ENCODE measurements at regions not wholly inside any gene's neighbourhood (a gene's known extent, or its start where the extent isn't known, plus 50 kb on each side); places are given as distances from the start of the nearest gene placed in this dataset.

- no peak for TF ChIP-seq CTCF (IDR thresholded peaks at IDR 0.05; ENCODE audit: low read depth, low read length, poor library complexity, severe bottlenecking)
- no peak for TF ChIP-seq EZH2phosphoT487 (IDR thresholded peaks at IDR 0.05; ENCODE audit: borderline replicate concordance, low read length)
Measured at GRCh38 chr13:61146571-61146970, 269.1 kb downstream of the PCDH20 start.

Measured in DOHH2 (cell line).